ENCODE measurements at regions not wholly inside any gene's neighbourhood (a gene's known extent, or its start where the extent isn't known, plus 50 kb on each side); places are given as distances from the start of the nearest gene placed in this dataset.

GRCh38 chr4:123809864-123810263, 413.3 kb downstream of the SPRY1 start:
- Histone ChIP-seq H3K27me3 (ENCODE audit: insufficient read depth, low read length) (no peaks in the 10 kb centered on the region), H3K4me1 (ENCODE audit: insufficient read depth, low read length, severe bottlenecking) (peaks cover 81% of the 10 kb centered on the region), H2AFZ (ENCODE audit: low read length) (no peak overlapping the region), H3K79me2 (ENCODE audit: insufficient read depth, low read length) (no peaks in the 10 kb centered on the region), H3K27ac (ENCODE audit: low read depth, low read length, poor library complexity, severe bottlenecking) (peak overlapping the region; percentile 94), H3K4me2 (ENCODE audit: low read length) (no peak overlapping the region), H3K4me3 (ENCODE audit: low read depth, low read length, poor library complexity, severe bottlenecking) (no peak overlapping the region), H3F3A (ENCODE audit: insufficient read depth, low read length) (no peaks in the 10 kb centered on the region), H3K9me3 (ENCODE audit: low read length) (no peaks in the 10 kb centered on the region), H3K9me2 (ENCODE audit: low read depth, low read length) (no peaks in the 10 kb centered on the region), H3K36me3 (ENCODE audit: insufficient read depth, low read length) (no peaks in the 10 kb centered on the region), H3K9ac (ENCODE audit: low read length) (no peak overlapping the region), H4K20me1 (ENCODE audit: insufficient read depth, low read length) (no peaks in the 10 kb centered on the region)
- TF ChIP-seq, protein P1, sequence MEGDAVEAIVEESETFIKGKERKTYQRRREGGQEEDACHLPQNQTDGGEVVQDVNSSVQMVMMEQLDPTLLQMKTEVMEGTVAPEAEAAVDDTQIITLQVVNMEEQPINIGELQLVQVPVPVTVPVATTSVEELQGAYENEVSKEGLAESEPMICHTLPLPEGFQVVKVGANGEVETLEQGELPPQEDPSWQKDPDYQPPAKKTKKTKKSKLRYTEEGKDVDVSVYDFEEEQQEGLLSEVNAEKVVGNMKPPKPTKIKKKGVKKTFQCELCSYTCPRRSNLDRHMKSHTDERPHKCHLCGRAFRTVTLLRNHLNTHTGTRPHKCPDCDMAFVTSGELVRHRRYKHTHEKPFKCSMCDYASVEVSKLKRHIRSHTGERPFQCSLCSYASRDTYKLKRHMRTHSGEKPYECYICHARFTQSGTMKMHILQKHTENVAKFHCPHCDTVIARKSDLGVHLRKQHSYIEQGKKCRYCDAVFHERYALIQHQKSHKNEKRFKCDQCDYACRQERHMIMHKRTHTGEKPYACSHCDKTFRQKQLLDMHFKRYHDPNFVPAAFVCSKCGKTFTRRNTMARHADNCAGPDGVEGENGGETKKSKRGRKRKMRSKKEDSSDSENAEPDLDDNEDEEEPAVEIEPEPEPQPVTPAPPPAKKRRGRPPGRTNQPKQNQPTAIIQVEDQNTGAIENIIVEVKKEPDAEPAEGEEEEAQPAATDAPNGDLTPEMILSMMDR (IDR thresholded peaks at IDR 0.05; ENCODE audit: low read length): no peak
- no peak for TF ChIP-seq EZH2 (IDR thresholded peaks at IDR 0.05; ENCODE audit: borderline replicate concordance, low read length)

GRCh38 chr4:123812066-123812390, 415.4 kb downstream of the SPRY1 start:
- Histone ChIP-seq H3F3A (ENCODE audit: insufficient read depth, low read length) (no peaks in the 10 kb centered on the region), H3K27me3 (ENCODE audit: insufficient read depth, low read length) (no peaks in the 10 kb centered on the region), H3K27ac (ENCODE audit: low read depth, low read length, poor library complexity, severe bottlenecking) (peak overlapping the region; percentile 94), H3K36me3 (ENCODE audit: insufficient read depth, low read length) (no peaks in the 10 kb centered on the region), H3K4me1 (ENCODE audit: insufficient read depth, low read length, severe bottlenecking) (peaks cover 67% of the 10 kb centered on the region), H3K9ac (ENCODE audit: low read length) (peak overlapping the region; percentile 49), H3K4me3 (ENCODE audit: low read depth, low read length, poor library complexity, severe bottlenecking) (peak overlapping the region; percentile 47), H3K4me2 (ENCODE audit: low read length) (peak overlapping the region; percentile 74), H3K79me2 (ENCODE audit: insufficient read depth, low read length) (no peaks in the 10 kb centered on the region), H4K20me1 (ENCODE audit: insufficient read depth, low read length) (no peaks in the 10 kb centered on the region), H2AFZ (ENCODE audit: low read length) (no peak overlapping the region), H3K9me2 (ENCODE audit: low read depth, low read length) (no peaks in the 10 kb centered on the region), H3K9me3 (ENCODE audit: low read length) (no peaks in the 10 kb centered on the region)
- no peak for TF ChIP-seq EZH2 (IDR thresholded peaks at IDR 0.05; ENCODE audit: borderline replicate concordance, low read length)
- TF ChIP-seq, protein P1 (IDR thresholded peaks at IDR 0.05; ENCODE audit: low read length): no peak

DNA sequence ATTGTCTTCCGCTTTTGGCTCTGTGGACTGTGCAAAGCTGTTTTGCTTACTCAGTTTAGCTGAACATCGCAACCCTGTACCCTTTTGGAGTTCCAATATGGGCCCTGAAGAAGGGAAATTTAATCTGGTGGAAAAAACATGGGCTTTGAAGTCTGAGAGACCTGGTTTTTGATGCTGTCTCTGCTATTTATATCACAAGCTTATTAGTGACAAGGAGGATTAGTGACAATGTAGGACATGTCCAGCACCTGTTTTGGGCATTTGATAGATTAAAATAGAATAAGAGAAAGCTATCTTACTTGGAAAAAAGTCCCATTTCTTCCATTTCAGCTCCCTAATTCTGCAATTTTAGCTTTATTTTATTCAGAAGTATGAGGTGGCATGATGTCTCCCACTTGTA, 417.3 kb downstream of the SPRY1 start:
- H3F3A ChIP-seq (ENCODE audit: insufficient read depth, low read length): no peaks in the 10 kb centered on the region
- no peak overlapping the region for H2AFZ ChIP-seq (ENCODE audit: low read length)
- peaks cover 49% of the 10 kb centered on the region for H3K4me1 ChIP-seq (ENCODE audit: insufficient read depth, low read length, severe bottlenecking)
- peak overlapping the region; percentile 94 for H3K27ac ChIP-seq (ENCODE audit: low read depth, low read length, poor library complexity, severe bottlenecking)
- no peak overlapping the region for H3K9ac ChIP-seq (ENCODE audit: low read length)
- H3K27me3 ChIP-seq (ENCODE audit: insufficient read depth, low read length): no peaks in the 10 kb centered on the region
- no peak for TF ChIP-seq EZH2 (IDR thresholded peaks at IDR 0.05; ENCODE audit: borderline replicate concordance, low read length)
- TF ChIP-seq, protein P1 (IDR thresholded peaks at IDR 0.05; ENCODE audit: low read length): no peak
- no peaks in the 10 kb centered on the region for H3K79me2 ChIP-seq (ENCODE audit: insufficient read depth, low read length)
- H4K20me1 ChIP-seq (ENCODE audit: insufficient read depth, low read length): no peaks in the 10 kb centered on the region
- no peak overlapping the region for H3K4me3 ChIP-seq (ENCODE audit: low read depth, low read length, poor library complexity, severe bottlenecking)
- no peaks in the 10 kb centered on the region for H3K36me3 ChIP-seq (ENCODE audit: insufficient read depth, low read length)
- no peaks in the 10 kb centered on the region; the same call in 1 of the 2 replicates for H3K9me3 ChIP-seq (ENCODE audit: low read length)
- H3K4me2 ChIP-seq (ENCODE audit: low read length): no peak overlapping the region
- H3K9me2 ChIP-seq (ENCODE audit: low read depth, low read length): no peaks in the 10 kb centered on the region
